OCI-M1 (cell line): ENCODE measurements at regions not wholly inside any gene's neighbourhood (a gene's known extent, or its start where the extent isn't known, plus 50 kb on each side); places are given as distances from the start of the nearest gene placed in this dataset.

ENCODE experiments used
- DNase-seq: peaks from one replicate; lab custom pipeline; 2025; lab: John Stamatoyannopoulos, UW

- DNase-seq = no peak
Measured at GRCh38 chr4:155094201-155094820, 114.1 kb upstream of the NPY2R start.

DNA sequence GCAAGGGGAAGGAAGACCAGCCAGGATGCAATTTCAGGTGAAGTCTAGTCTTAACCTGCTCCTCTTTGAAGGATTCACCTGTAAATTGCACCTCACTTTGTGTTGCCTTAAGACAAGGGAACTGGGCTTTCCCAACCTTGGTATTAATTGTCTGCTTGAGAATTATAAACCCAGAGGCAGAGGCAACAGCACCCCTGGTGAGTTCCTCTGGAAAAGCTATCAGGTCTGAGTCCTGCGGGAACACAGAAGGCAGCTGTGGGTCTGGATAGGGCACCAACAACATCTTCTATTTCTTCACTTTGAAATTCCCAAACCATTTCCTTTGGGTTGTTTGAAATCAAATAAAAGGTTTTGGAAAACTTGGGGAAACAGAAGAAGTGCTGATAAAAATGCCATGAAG, 109.2 kb upstream of the NPY2R start:
- no peak for DNase-seq

DNA sequence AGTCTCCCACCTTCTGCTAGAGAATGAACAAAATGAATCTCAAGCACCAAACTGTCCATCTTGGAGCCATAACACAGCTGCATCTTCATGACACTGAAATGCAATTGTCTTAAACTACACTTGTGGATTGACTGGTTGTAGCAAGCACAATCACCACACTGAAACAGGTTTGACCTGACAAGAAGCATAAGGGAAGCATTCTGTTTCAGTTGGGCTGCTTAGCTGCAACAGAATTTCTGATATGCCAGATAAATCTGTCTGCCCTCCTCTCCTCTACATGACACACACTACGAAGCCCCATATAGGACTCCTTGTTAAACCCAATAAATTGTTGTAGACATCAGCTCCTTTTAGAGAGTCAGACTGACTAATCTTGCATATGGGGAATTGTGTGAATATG, 101.8 kb upstream of the NPY2R start:
- no peak for DNase-seq

DNA sequence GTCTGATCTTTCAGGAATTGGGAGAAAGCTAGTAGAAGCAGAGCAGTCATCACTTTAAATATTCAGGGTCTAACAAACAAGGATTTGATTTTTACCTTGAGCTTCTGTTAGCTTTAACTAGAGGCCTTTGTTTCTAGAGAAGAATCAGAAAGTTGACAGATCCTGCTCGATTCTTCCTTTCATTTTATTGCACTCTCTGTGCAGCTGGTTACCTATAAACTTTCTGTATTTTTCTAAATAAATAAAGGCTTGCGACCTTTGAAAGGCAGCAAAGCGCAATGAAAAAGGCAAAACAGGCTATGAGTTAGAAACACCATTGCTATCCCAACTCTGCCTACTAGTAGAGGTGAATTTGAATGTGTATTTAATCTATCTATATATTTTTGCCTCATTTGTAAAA, 101.4 kb upstream of the NPY2R start:
- DNase-seq = no peak

DNA sequence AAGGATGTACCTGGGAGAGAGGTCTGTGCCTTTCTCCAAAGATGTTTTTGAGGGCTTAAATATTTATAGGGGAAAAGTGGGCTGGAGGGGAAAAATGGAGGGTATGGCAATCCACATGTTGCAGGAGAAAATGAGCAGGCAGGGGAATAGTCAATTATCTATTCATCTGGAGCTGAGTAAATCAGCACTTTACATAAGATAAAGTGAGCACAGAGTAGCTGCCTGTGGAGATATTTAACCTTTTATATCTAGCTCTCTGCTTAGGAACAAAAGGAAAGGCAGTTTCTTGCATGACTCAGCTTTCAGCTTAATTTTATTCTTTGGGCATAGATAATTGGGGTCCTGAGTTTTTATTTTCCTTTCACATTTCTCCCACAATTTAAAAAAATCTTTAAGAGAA, 93.6 kb upstream of the NPY2R start:
- no peak for DNase-seq

DNA sequence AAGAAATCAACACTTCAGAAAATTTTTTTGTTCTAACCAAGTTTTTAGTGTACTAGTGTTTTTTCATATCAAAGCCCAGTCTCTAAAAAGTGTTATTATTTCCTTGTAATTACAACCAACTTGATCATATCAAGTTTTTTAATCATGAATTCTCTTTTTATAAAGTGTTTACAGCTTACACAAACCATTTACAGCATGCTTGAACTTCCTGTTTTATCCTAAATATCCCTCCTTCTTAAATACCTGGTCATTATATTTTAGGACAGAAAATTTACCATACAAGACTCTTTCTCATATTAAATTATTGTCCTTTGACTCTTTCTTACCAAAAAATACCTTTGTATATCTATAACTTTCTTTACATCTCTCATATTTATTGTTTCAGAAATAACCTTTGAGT, 89.4 kb upstream of the NPY2R start:
- DNase-seq = peak; percentile 46

DNA sequence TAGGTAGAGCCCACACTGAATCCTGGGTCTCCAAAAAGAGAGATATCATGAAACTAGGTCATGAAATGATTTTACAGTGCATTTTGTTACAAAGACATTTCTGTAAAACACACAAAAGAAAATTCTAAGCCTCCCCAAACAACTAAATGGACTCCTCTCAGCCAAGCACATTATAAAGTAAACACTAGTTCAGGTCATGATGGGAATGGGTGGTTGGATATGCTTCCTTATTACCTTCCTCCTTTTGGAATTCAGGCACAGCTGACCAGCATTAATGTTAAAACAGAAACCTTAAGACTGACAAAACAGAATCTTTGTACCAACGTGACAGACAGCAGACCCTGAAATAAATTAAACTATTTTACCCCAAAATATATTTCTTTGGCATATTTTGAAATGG, 87.9 kb upstream of the NPY2R start:
- no peak for DNase-seq

DNA sequence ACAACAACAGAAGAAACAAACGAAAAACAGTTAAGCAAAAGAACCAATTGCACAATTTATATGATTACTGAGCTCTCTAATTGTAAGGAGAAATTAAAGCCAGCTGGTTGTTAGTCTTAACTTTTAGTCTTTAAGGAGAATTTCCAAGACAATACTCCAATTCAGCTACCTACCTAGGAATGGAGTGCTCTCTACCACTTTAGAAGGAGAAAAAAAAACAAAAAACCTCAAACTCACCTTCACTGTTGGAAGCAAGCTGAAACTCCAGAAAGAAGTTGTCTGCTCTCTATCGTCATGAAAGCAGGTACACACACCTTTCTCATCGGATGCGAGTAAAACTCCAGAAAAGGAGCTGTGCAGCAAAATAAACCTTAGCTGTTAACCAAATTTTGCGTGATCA, 86.1 kb upstream of the NPY2R start:
- DNase-seq = no peak

- DNase-seq = no peak
Measured at GRCh38 chr4:155134136-155134535, 74.3 kb upstream of the NPY2R start.

- no peak for DNase-seq
Measured at GRCh38 chr4:155140889-155141288, 67.5 kb upstream of the NPY2R start.

- no peak for DNase-seq
Measured at GRCh38 chr4:155143512-155143911, 64.9 kb upstream of the NPY2R start.
